HG03039 (cell line): ENCODE measurements at regions not wholly inside any gene's neighbourhood (a gene's known extent, or its start where the extent isn't known, plus 50 kb on each side); places are given as distances from the start of the nearest gene placed in this dataset.

Experiments used
- ATAC-seq: cut with Tn5 transposase; IDR thresholded peaks from one replicate; pipeline ENCODE4 v1.9.1; 2021; ENCODE audit warnings: mild to moderate bottlenecking, moderate library complexity; ENCODE audit not compliant: unreplicated experiment

DNA sequence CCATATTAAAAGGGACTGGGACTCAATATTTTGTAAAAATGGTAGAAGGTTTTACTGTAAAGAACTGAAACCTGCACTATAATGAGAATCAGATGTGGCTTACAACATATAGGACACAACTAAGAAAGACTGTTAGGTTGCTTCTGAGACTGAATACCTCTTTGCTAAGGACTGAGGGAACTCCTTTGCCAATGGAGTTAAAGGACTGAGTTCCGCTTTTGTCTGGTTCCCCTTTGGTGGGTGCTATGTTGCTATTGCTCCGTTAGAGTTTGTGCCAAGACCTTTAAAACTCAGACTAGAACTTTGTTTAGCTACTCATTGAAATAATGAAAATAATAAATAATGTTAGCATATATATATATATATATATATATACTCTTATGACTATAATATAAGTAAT, 147.8 kb upstream of the KCNMB2 start:
- no peak for ATAC-seq

- ATAC-seq = no peak
Observed at GRCh38 chr3:178389258-178389657, 147.0 kb upstream of the KCNMB2 start.

- ATAC-seq = no peak
Observed at GRCh38 chr3:178392511-178392926, 143.7 kb upstream of the KCNMB2 start.

- no peak for ATAC-seq
Observed at GRCh38 chr3:178393146-178393545, 143.1 kb upstream of the KCNMB2 start.

DNA sequence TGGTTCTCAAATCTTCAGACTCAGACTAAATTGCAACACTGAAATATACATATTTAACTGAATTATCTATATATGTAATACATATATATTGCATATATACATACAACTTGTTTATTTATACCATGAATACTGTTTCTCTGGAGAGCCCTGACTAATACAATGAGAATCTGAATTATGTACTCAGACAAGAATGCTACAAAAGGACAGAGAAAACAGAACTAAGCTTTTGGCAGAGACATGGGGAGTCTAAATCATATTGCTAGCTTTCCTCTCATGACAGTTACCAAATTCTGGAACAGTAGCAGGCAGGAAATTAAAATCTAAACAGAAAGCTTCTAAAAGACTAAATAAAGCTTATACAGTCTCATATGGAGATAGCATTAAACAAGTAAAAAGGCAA, 142.4 kb upstream of the KCNMB2 start:
- no peak for ATAC-seq

DNA sequence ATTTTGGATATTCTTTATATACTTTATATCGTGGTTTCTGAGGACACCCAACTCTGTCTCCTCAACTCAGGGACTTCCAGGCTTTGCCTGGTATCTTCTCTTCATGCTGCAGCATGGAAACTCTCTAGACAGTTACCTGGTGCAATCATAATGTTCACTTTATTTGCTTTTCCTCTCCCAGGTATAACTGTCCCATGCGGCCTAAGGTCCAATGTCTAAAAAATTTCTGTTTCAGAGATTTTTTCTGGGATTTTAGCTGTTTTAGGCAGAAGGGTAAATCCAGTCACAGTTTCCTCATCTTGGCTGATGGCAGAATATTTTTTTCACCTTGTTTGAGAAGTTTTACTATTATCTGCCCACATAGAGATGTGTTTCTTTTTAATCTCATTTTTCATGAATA, 139.9 kb upstream of the KCNMB2 start:
- no peak for ATAC-seq

DNA sequence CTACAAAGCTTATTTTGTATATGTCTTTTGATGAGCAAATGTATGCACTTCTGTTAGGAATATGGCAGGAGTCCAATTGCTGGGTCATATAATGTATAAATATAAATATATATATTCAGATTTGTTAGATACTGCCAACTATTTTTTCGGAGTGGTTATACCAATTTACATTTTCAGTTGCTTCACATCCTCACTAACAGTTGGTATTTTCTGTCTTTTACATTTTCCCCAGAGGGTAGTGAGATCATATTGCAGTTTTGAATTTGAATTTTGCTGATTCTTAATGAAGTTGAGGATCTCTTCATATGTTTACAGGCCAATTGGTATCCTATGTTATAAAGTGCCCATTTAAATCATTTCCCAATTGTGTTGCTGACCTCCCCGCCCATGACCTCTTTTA, 139.0 kb upstream of the KCNMB2 start:
- ATAC-seq = no peak

GRCh38 chr3:178397836-178398235, 138.4 kb upstream of the KCNMB2 start:
- ATAC-seq = no peak

DNA sequence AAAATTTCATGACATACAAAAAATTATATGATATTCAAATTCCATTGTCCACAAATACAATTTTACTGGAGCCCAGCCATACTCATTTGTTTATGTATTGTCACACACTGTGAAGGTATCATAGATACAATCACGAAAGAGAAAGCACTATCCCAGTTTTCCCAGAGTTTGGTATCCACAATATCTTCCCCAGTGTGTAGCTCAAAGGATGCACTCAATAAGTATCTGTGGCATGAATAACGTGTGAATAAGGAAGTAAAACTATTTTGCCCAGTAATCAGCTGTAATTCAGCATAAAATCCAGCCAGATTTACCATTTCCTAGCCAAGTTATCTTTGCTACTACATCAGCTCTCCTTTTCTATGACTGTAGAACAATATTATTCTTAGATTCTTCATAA, 131.3 kb upstream of the KCNMB2 start:
- no peak for ATAC-seq

DNA sequence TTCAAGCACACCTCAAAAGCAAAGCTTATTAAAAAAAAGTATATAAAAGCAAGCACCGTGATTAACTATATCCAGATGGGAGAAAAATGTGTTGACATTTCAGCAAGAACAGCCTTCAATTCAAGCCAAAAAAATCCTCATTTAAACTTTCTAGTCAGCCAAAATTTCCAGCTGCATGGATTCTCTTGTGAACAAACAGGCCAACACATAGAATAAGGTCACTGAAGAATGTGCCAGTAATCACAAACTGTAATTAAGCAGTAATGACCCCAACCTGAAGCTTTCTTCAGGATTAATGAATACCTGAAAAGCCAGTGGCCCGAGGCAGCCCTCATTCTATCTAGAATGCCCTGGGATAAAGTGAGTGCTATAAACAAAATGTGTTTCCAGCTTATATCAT, 130.7 kb upstream of the KCNMB2 start:
- ATAC-seq = no peak

- no peak for ATAC-seq
Observed at GRCh38 chr3:178406206-178406605, 130.0 kb upstream of the KCNMB2 start.

DNA sequence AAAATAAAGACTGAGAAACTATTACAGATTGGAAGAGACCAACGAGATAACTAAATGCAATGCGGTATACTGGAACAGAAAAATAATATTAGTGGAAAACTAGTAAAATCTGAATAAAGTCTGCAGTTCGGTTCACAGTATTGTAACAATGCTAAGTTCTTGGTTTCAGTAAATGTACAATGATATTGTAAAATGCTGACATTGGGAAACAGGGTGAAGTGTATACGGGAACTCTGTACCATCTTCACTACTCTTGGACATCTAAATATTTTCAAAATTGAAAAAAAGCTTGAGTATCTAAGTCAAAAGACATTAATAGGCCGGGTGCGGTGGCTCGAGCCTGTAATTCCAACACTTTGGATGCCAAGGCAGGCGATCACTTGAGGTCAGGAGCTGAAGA, 120.9 kb upstream of the KCNMB2 start:
- no peak for ATAC-seq

- ATAC-seq = no peak
Observed at GRCh38 chr3:178417736-178418135, 118.5 kb upstream of the KCNMB2 start.

GRCh38 chr3:178419071-178419470, 117.2 kb upstream of the KCNMB2 start:
- ATAC-seq = peak; percentile 44

DNA sequence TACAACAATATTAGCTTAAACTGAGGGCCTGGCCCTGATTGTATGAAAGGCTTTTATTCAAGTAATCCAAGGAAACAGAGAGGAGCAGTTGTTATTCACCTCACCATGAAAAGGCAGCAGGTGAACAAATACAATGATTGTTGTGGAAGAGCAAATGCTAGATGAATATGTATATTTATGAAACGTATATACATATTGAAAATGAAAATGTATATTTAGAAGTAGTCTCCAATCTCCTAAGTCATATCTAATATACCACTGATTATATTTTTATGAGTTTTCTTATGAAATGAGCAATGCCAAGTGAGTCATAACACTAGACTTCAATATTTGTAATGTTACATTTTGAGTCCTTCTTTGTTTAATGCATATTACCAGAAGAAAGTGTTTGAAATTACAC, 116.2 kb upstream of the KCNMB2 start:
- no peak for ATAC-seq

- ATAC-seq = no peak
Observed at GRCh38 chr3:178421069-178421468, 115.2 kb upstream of the KCNMB2 start.

DNA sequence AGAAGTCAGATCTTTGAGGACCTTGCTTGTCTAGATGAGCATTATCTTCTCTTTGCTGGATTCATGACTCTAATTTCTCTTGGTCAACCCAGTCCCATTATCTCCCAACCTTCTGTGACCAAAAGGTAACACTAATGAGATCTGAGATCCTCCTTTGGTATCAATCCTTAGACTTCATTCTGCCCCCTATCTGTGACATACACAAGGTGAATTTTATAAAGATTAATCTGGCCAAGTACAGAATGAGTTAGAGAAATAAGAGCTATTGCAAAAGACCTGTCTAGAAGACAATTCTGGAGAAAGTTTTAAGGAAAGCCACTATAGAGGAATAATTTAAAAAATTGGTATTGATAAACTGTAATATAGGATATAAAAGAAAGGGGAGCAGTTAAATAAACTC, 113.8 kb upstream of the KCNMB2 start:
- no peak for ATAC-seq

GRCh38 chr3:178428037-178428436, 108.2 kb upstream of the KCNMB2 start:
- no peak for ATAC-seq

- ATAC-seq = no peak
Observed at GRCh38 chr3:178434206-178434805, 101.9 kb upstream of the KCNMB2 start.

DNA sequence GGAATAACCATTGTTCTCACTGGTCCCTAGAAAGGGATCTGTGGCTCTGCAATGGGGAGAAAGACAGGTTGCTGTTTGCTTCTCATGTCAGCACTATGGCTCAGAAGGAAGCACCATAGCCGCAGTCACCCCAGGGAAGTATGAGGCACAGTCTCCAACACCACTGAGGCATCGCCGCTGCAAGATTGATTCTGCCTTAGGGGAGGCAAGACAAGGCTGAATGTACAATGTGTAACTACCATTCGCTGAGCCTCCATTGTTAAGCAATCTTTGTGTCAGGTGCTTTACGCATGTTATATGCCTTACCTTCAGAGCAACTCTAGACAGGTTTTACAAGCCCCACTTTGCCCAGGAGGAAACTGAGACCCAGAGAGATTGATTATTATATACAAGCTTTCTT, 100.7 kb upstream of the KCNMB2 start:
- ATAC-seq = no peak

GRCh38 chr3:178436773-178437172, 99.5 kb upstream of the KCNMB2 start:
- no peak for ATAC-seq

GRCh38 chr3:178437236-178437635, 99.0 kb upstream of the KCNMB2 start:
- ATAC-seq = no peak

DNA sequence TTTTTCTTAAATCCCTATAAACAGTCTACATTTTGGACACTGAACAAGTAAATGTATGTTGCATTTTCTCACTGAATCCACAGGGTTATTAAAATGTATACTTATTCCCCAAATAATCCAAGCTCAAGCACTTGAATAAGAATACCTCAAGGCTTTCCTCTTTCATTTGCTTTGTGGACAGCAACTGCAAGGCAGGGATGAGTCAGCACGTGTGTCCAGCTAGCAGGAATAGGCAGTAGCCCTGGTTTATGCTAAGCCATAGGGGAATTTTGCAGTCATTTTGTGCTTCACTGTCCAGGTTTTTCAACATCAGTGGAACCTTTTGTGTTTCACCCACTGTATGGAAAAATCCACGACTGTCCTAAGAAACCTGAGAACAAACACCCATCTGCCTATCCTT, 96.7 kb upstream of the KCNMB2 start:
- ATAC-seq = no peak

DNA sequence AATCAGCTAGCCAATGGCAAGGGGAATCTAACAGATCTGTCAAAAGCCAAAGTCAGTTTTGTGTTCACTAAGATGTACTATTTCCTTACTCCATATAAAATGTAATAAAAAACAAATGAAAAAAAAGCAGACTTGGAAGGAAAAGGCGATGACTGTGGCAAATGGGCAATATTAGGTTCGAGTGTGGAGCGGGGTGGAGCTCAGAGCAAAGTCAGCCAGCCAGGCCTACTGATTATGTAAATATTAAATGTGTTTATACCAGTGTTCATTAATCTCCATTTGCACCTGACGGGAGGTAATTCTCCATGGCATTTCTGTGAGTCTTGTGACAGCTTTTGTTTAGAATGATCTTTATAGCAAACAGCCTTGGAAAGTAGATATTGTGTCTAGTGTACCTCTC, 96.2 kb upstream of the KCNMB2 start:
- no peak for ATAC-seq
